Eye (tissue), 1 donor: ENCODE measurements at regions not wholly inside any gene's neighbourhood (a gene's known extent, or its start where the extent isn't known, plus 50 kb on each side); places are given as distances from the start of the nearest gene placed in this dataset.

Source experiments
- DNase-seq: peaks from one replicate; pipeline ENCODE4 v3.0.0-alpha.2; 2015

DNA sequence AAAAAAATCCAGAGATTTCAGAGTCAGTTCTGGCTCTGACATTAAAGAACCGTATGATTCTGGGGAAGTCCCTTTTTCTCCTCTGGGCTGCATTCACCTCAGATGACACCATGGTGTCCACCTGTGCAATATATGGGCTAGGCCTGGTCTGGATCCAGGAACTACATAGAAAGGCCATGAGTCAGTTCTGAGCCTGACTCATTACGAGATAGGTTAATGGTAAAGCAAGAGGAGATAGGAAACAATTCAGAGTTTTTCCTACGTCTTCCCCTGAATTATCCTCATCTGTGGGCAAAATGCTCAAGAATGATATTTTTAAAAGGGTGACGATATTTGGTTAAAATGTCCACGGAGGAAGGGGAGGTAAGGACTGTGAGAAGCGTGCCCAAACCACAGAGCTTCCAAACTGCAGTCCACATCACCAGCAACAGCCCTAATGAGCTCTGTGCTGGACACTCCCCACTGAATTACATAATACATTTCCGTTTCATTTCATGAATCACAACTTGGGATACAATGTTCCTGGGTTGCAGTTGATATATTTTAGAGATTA is 180.1 kb upstream of the OSR1 start:
- peak; percentile 4 for DNase-seq

DNA sequence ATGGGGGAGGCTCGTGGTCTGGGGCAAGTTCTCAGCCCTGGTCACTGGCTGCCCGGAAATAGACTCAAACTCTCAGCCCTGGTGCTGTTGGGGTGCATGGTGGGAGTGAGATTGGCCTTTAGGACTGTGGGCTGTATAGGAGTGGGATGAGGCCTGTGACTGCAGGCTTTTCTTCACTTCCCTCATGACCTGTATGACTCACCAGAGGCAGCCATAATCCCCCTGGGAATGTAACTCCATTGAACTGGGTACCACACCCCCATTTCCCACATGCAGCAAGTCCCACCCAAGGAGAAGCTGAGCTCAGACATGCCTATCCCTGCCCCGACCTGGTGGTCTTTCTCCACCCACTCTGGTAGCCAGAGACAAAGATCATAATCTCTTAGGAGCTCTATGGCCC is 177.7 kb upstream of the OSR1 start:
- DNase-seq = no peak

DNA sequence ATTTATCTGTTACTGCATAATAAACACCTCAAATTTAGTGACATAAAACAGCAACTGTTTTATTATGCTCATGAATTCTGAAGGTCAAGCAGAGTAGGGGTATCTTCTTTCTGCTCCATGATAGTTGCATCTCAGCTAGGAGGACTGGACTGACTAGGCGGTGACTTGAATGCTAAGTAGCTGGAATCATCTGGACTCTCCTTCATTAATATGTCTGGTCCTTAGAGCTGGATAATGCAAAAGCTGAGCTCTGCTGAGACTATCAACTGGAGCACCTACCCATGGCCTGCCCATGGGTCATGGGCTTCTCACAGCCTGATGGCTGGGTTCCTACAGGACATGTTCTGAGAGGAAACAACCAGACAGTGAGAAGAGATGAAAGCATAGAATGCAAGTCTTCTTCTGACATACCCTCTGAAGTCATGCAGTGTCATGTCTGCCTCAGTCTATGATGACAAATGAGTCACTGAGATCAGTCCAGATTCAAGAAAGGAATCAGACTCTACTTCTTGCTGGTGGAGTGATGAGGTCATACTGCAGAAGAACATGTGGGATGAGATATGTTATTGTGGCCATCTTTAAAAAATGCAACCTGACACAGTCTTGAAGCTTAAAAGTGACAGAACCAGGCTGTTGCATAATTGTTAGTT is 174.2 kb upstream of the OSR1 start:
- DNase-seq = no peak

DNA sequence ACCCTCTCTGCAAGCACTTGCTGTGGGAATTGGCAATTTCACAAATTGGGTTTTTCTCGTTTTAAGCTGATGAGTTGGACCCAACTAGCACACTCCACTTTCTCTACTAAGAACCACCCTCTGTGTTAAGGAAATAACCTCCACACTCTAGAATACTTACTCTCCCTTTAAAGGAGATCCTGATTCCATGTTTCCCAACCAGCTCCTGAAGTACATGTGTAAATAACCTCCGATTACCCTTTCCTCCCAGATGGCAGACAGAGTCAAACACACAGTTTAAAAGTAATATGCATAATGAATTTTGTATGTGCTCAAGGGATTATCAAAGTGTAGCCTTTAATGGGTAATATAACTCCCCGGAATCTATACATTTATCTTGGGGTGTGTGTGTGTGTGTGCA is 171.3 kb upstream of the OSR1 start:
- no peak for DNase-seq

DNA sequence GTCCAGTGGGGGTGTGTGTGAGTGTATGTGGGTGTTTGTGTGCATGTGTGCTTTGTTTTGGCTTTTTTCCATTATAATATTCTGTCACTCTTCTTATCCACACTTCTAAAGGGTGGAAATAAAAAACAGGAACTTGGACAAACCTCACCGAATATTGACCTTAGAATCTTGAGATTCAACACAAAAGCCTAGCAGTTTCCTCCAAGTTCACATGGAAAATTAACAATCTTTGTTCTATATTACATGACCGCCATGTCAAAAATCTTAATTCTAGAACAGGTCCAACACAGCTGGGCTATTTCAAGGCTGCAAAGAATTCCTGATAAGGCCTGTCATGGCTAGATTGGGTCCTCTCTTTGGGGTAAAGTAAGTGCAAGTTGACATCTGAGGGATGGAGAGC is 169.3 kb upstream of the OSR1 start:
- no peak for DNase-seq

DNA sequence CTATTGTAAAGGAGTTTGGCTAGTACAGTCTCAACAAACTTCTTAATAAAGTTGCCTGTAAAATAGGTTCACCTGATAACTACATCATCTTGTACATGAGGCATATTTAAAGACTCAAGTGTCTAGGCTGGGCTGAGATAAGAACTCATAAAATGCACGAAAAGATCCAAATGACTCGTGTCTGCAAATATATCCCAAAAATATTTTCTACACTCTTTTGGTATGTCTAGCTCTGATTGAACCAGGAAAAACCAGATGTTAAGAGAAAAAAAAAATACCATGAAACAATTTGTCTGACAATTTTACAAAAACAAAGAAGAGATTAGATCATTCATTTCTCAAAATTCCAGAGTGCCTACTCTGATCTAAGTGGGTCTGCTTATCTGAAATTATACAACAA is 166.9 kb upstream of the OSR1 start:
- no peak for DNase-seq

DNA sequence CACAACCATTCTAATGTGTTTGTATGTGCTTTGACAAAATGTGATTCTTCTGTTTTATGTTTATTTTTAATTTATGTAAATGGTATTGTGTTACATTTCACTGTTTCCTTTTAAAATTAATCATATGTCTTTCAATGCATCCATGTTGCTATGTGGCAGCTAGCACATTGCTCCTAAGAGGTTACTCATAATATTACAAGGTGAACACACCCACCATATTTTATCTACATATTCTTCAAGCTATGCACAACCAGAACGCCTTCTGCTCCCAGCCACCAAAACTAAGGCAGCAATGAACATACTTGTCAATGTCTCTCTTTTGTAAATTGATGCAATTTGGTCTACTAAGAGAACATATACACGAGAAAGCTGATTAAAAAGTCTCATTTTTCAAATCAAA is 160.6 kb upstream of the OSR1 start:
- DNase-seq = no peak

DNA sequence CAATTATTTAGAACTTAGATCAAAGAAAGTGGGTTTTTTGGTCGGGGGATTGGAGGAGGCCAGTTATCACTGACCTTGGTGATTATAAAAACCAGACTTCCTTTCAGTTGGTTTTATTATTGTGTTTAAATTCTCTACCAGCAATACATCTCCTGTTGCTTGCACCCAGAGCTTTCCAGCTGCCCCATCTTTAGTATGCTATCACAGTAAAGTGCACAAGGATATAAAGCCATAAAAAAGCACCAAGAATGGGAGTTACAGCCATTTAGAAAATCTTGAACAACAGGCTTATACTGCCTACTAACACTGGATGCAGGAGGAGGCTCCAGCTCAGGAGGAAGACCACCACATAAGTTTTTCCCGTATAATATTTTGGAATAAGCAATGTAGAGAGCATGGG is 148.7 kb upstream of the OSR1 start:
- DNase-seq = no peak

DNA sequence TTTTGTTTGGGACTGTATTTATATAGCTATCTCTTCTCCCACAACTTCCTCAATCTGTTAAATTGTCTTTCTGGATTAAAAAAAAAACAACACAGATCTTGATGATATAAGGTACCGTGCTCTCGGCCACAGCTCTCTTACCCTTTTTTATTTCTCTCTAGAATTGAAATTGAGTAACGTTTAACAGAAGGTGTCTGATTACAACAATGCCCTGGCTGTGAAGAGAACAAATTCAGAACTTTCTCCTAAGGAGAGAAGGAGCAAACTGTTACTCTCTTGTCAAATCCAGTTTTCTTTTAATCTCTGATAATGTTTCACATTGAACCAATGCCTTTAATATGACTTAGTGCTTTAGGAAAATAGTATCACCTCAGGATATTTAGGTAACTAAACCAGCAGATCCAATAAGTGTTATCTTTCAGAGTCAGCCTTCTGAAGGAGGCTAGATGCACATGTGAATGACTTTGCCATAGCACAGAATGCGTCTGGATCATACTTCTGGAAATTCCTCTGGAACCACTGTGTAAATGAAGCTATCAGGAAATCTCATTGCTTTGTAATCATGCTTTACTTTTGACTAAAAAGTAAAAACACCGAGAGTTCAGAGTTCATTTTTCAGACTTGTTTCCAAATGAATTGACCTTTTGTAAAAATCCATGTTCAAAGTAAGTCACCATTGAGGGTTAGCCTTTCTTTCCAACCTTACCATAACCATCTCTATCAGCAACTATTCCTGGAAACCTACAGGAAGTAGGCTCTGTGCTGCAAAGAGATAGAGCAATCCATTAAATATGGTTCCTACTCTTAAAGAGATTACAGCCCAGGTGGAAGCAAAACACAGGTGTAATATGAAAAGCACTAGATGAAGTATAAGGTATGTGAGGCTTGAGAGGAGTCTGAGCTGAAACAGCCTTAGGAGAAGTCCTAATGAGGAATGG is 147.0 kb upstream of the OSR1 start:
- no peak for DNase-seq

DNA sequence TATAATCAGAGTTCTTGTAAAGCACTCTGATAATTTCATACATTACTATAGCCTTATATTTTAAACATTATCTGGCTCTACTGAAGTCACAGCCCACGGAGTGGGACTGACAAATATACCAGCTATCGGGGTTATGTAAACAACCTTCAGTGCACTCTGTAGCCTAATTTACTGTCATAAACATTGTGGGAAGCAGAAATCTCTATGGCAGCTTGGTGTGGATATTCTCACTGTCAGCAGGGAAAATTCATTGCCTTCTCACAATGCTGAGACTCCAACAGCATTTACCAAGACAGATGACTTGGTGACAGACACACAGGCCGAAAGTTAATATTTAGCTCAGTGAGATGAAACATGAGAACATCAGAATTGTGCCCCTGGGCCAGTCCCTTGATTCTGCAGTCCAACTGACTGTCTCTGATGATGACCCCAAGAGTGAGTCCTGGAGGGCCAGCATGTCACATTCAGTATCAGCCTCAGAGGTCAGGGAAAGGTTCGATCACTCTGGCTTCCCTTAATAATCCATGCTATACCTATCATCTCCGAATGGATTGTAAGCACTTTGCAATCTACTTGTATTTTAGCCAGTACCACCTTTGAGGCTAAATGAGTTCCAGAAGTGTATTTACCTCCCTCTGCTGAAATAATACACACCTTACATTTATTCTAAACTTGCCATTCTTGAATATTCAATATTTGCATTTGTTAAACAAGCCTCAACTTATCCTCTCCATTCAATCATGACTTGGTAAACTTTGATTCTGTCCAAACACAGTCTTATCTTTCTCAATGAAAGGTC is 146.2 kb upstream of the OSR1 start:
- DNase-seq = no peak

DNA sequence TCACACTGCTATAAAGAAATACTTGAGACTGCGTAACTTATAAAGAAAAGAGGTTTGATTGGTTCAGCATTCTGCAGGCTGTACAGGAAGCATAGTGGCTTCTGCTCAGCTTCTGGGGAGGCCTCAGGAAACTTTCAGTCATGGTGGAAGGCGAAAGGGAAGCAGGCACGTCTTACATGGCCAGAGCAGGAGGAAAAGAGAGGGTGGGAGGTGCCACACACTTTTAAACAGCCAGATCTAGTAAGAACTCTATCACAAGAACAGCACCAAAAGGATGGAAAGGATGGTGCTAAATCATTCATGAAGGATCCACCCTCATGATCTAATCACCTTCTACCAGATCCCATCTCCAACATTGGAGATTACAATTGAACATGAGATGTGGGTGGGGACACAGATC is 145.5 kb upstream of the OSR1 start:
- DNase-seq = no peak

DNA sequence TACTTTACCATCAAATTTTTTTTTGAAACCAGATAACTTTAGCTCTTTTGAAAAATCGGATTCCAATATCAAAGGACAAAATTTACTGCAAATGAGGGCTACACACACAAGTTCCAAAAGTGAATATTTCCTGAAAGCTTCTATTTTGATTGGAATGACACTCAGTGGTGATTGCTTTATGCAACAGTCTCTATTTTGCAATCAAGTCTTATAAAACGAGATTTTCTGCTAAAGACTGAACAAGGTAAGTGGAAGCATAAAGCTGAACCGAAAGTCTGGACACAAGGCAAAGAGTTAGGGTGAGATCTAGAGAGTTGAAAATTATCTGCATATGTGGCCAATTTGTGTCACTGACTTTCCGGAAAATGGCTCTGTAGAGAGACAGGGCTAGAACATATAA is 145.0 kb upstream of the OSR1 start:
- DNase-seq = no peak

DNA sequence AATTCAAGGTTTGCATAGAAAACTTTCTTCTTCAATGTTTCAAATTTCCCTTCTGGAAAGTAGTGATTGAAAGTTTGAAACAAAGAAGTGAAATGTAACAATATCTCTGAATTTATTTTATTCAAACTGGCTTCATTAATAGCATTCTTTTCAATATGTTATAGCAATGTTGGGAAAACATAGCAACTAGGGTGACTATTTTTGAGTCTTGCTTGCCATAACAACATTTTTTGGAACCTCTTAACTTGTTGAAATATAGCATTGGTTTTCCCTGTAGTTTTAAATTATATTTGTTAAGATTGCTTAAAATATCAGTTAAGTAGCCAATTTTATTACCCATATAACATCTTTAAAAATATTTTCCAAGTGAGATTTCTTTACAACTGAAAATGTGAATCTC is 141.7 kb upstream of the OSR1 start:
- DNase-seq = no peak

DNA sequence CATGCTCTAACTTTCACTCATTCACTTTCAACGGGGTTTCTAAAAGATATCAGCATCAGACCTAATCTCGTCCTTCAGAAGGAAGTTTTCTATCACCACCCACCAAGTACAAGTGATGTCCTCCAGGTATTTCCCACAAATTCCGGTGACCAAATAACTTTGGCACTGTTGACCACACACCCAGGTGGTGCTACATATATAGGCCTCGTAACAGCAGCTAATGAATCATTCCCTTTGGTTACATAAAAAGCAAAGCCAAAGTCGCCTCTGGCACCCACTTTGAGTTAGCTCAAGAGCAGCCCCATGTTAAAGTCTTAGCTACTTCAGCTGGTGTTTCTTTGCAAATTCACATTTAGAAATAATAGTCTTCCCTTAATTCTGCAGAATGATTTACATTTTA is 138.2 kb upstream of the OSR1 start:
- no peak for DNase-seq

DNA sequence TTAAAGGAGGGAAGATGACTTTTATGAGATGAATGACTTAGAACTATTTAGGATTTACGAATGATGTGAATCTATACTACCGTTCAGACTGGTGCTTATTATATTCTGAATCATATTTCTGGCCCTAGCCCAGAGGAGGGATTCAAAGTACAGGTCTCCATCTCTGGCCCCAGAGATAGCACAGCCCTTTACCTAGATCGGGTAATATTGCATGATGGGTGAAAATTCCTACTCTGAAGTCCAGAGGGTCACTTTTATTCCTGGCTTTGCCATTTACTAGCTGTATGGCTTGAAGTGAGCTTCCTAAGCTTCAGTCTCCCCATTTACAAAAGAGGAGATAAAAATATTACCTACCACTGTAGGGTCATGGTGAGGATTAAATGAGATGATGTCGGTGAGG is 135.8 kb upstream of the OSR1 start:
- no peak for DNase-seq

DNA sequence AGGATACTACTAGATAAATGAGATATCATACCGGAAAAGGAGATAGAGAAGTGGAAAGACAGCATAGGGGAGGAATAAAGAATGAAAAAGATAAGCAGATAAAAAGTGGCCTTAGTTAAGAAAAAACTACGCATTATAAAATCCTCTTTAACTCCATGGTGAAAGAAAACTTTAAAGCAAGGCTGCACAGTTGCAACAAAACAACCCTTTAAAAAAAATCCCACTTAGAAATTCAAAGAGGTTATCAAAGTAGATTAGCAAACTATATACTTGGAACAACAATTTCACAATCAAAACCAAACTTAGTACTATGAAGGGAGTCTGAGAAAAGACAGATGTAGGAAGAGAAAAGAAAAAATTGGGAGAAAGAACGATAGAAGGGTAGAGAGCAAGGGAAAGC is 133.4 kb upstream of the OSR1 start:
- no peak for DNase-seq

DNA sequence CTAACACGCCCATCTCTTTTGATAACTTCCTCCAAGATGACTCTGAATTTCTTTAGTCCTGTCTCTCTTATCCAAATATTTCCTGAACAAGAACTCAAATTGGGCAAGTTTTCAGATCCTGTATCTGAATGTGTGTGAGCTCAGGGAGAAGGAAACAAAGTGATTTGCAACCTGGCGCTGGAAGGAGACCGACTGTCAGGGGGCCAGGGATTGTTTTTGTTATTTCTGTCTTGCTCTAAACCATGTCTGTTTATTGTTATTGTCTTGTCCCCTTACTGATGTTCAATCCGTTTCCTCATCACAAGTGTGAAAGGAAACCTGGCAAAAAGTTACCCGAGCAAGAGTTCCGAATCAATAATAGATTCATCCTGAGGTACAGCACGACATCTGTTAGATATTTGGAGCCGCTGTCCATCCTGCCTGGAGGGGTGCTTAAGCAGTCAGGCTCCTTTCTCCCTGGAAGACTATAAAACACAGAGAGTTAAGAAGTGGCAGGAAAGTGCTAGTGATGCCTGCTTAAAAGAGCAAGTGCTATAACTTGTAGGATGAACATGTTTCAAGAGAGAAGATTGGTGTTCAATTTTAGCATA is 132.5 kb upstream of the OSR1 start:
- DNase-seq = peak; percentile 38

DNA sequence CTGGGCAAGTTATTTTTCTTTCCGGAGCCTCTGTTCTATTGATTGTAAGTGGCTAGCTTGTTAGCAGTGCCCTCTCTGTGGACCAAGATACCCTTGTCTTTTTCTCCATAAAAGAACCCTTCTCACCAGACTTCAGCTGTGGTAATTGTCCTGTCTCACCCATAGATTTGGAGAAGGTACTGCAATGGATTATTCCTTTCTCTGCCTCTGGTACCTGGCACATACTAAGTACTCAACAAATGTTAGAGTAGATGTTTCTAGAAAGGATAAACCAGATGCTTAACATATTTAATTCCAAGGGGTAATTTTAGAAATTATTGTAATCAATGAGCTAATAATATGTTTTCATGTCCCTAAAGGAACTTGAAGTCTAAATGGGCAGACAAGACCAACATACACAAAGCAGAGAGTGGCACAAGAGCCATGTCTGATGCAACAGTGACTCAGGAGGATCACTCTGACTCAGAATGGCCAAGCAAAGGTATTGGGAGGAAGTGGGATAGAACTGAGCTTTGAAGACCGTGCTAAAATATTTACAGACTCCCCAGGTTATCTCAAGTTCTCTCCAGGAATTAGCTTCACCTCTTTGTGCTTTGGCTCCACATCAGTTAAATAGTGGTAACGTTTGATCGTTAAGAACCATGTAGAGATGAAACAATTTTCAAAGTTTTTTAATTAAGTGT is 129.7 kb upstream of the OSR1 start:
- DNase-seq = no peak

DNA sequence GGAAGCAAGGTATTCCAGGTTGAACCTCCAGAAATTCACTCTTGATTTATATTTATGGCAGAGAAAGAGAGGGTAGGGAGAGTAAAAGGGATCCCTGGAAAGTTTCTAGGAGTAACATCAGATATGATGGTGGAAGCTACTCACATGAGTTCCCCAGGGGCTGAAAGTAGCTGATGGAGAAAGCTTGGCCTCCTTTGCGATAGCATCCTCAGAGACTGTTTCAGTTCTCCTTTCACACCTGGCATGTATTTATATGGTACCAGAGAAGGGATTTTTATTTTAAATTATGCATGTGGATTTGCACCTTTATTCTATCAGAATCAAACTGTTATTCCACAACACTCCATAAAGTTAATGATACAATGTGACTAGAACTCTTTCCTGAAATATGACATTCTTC is 126.3 kb upstream of the OSR1 start:
- DNase-seq = no peak

DNA sequence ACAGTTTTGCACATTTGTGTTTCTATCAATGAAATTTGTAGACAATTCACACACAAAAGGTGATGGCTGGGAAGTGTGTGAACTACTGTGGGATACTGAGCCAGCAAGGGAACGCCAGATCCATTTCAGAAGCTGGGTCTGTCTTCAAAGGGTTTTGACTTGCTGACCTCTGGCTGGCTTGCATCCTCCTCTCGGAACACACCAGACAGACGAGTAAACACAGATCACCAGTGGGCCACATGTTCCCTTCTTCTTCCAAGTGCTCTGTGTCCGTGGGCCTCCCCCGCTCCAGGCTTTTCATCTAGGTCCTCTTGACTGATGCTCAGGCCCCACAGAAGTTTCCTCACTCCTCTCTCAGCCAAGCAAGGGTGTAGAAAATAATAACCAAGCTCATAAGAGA is 122.2 kb upstream of the OSR1 start:
- DNase-seq = no peak

DNA sequence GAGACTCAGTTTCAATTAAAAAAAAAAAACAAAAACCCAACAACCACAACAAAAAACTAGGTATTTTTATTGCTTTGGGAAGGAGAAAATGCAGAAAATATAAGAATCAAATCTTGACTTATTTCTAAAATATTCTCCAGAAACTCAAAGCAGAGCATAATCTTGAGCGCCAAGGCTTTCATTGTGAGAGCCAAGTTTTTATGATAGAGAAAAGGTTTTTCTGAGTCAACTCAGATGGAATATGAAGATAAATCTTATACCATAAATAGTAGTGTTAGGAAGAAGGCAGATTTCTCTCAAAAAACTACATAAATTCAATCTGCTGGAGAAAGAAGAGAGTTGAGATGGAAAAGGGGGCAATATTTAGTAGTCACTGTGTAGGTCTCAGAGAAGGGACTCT is 121.2 kb upstream of the OSR1 start:
- DNase-seq = no peak

DNA sequence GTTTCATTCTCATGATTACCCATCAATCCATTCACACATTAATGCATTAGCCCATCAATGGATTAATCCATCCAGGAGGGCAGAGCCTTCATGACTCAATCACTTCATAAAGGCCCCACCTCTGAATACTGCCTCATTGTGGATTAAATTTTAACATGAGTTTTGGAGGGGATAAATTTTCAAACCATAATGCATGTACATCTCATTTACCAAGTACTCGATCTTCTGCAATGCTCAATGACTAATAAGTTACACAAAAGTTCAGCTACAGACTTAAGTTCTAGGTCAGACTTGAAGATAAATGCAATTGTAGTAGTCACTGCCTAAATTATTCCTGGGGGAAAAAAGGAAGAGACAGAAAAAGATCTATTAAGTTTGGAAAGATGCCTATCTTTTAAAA is 120.0 kb upstream of the OSR1 start:
- DNase-seq = no peak

DNA sequence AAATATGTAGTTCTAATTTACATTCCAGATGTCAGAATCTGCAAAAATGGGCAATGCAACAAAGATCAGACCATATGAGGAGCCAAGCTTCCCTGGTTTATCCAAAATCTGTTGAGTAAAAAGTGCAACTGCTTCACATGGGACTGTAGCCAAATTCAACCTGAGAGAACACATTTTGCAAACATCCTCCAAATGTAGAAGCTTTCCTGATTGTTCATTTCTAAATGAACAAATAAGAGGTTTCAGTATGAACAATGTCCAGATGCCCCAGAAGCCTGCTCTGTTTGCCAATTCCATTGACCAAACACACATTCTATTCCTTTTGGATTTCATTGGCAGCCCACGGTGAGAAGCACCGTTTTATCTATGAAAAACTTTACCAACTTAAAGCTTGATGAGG is 117.9 kb upstream of the OSR1 start:
- no peak for DNase-seq
